ENCODE measurements at regions not wholly inside any gene's neighbourhood (a gene's known extent, or its start where the extent isn't known, plus 50 kb on each side); places are given as distances from the start of the nearest gene placed in this dataset.

DNA sequence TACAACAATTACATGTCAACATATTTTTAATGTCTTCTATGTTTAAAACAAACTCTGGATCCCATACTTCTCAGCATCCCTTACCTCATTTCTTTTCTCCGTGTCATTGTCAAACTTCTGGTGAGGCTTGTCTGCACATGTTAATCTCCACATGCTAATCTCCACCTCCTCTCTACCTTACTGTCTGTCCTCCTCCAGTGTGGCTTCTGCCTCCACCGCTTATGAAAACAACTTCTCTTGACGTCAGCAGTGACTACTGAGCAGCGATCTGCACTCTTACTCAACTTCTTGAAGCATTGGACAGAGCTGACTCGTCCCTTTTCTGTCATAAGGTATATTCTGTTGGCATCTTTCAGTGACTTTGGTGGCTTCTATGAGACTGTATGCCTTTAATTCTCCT is 338.2 kb upstream of the THRB start (continued):
- TF ChIP-seq ZNF114 (CRISPR knock-in tag; IDR thresholded peaks at IDR 0.05) (no peak), POLR2AphosphoS5 (IDR thresholded peaks at IDR 0.05; ENCODE audit: low read depth) (no peak)
- TF ChIP-seq, protein P1, sequence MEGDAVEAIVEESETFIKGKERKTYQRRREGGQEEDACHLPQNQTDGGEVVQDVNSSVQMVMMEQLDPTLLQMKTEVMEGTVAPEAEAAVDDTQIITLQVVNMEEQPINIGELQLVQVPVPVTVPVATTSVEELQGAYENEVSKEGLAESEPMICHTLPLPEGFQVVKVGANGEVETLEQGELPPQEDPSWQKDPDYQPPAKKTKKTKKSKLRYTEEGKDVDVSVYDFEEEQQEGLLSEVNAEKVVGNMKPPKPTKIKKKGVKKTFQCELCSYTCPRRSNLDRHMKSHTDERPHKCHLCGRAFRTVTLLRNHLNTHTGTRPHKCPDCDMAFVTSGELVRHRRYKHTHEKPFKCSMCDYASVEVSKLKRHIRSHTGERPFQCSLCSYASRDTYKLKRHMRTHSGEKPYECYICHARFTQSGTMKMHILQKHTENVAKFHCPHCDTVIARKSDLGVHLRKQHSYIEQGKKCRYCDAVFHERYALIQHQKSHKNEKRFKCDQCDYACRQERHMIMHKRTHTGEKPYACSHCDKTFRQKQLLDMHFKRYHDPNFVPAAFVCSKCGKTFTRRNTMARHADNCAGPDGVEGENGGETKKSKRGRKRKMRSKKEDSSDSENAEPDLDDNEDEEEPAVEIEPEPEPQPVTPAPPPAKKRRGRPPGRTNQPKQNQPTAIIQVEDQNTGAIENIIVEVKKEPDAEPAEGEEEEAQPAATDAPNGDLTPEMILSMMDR (conservative IDR thresholded peaks at IDR 0.05; ENCODE audit: low read depth in 2 of 2): no peak

DNA sequence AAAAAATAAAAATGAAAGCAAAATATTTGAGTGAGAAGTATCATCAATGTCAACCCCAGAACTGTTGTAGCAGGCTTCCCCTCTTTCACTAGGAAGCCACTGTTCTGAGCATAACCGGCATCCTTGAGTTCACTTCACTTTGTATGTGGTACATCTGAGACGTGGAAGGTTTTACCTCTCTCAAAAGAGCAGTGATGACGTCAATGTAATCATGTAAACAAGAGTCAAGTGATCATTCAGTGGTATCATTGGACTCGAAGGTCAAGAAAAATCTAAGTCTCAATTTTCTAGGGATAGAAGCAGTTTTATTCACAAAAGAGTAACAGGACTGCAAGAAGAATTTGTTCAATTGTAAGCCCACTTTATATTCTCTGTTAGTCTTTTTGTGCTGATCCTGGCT is 339.8 kb upstream of the THRB start:
- H3K36me3 Mint-ChIP-seq (ENCODE audit: low read depth): no peaks in the 10 kb centered on the region
- H3K4me1 Mint-ChIP-seq: peaks cover 10% of the 10 kb centered on the region
- TF ChIP-seq, protein P1 (conservative IDR thresholded peaks at IDR 0.05; ENCODE audit: low read depth in 2 of 2): no peak
- TF ChIP-seq POLR2AphosphoS5 (IDR thresholded peaks at IDR 0.05; ENCODE audit: low read depth) (no peak), ZNF114 (CRISPR knock-in tag; IDR thresholded peaks at IDR 0.05) (no peak), ZNF331 (CRISPR knock-in tag; IDR thresholded peaks at IDR 0.05; ENCODE audit: low read depth) (no peak), EZH2 (IDR thresholded peaks at IDR 0.05; ENCODE audit: low read depth, unreplicated experiment) (no peak), NANOG (IDR thresholded peaks at IDR 0.05; ENCODE audit: borderline replicate concordance) (no peak), CREB1 (CRISPR knock-in tag; IDR thresholded peaks at IDR 0.05; ENCODE audit: low read depth) (no peak)
- TF ChIP-seq, protein P2, sequence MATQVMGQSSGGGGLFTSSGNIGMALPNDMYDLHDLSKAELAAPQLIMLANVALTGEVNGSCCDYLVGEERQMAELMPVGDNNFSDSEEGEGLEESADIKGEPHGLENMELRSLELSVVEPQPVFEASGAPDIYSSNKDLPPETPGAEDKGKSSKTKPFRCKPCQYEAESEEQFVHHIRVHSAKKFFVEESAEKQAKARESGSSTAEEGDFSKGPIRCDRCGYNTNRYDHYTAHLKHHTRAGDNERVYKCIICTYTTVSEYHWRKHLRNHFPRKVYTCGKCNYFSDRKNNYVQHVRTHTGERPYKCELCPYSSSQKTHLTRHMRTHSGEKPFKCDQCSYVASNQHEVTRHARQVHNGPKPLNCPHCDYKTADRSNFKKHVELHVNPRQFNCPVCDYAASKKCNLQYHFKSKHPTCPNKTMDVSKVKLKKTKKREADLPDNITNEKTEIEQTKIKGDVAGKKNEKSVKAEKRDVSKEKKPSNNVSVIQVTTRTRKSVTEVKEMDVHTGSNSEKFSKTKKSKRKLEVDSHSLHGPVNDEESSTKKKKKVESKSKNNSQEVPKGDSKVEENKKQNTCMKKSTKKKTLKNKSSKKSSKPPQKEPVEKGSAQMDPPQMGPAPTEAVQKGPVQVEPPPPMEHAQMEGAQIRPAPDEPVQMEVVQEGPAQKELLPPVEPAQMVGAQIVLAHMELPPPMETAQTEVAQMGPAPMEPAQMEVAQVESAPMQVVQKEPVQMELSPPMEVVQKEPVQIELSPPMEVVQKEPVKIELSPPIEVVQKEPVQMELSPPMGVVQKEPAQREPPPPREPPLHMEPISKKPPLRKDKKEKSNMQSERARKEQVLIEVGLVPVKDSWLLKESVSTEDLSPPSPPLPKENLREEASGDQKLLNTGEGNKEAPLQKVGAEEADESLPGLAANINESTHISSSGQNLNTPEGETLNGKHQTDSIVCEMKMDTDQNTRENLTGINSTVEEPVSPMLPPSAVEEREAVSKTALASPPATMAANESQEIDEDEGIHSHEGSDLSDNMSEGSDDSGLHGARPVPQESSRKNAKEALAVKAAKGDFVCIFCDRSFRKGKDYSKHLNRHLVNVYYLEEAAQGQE (IDR thresholded peaks at IDR 0.05; ENCODE audit: unreplicated experiment): no peak
- TF ChIP-seq, protein P3, sequence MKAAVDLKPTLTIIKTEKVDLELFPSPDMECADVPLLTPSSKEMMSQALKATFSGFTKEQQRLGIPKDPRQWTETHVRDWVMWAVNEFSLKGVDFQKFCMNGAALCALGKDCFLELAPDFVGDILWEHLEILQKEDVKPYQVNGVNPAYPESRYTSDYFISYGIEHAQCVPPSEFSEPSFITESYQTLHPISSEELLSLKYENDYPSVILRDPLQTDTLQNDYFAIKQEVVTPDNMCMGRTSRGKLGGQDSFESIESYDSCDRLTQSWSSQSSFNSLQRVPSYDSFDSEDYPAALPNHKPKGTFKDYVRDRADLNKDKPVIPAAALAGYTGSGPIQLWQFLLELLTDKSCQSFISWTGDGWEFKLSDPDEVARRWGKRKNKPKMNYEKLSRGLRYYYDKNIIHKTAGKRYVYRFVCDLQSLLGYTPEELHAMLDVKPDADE (IDR thresholded peaks at IDR 0.05): no peak
- TF ChIP-seq, protein P4, sequence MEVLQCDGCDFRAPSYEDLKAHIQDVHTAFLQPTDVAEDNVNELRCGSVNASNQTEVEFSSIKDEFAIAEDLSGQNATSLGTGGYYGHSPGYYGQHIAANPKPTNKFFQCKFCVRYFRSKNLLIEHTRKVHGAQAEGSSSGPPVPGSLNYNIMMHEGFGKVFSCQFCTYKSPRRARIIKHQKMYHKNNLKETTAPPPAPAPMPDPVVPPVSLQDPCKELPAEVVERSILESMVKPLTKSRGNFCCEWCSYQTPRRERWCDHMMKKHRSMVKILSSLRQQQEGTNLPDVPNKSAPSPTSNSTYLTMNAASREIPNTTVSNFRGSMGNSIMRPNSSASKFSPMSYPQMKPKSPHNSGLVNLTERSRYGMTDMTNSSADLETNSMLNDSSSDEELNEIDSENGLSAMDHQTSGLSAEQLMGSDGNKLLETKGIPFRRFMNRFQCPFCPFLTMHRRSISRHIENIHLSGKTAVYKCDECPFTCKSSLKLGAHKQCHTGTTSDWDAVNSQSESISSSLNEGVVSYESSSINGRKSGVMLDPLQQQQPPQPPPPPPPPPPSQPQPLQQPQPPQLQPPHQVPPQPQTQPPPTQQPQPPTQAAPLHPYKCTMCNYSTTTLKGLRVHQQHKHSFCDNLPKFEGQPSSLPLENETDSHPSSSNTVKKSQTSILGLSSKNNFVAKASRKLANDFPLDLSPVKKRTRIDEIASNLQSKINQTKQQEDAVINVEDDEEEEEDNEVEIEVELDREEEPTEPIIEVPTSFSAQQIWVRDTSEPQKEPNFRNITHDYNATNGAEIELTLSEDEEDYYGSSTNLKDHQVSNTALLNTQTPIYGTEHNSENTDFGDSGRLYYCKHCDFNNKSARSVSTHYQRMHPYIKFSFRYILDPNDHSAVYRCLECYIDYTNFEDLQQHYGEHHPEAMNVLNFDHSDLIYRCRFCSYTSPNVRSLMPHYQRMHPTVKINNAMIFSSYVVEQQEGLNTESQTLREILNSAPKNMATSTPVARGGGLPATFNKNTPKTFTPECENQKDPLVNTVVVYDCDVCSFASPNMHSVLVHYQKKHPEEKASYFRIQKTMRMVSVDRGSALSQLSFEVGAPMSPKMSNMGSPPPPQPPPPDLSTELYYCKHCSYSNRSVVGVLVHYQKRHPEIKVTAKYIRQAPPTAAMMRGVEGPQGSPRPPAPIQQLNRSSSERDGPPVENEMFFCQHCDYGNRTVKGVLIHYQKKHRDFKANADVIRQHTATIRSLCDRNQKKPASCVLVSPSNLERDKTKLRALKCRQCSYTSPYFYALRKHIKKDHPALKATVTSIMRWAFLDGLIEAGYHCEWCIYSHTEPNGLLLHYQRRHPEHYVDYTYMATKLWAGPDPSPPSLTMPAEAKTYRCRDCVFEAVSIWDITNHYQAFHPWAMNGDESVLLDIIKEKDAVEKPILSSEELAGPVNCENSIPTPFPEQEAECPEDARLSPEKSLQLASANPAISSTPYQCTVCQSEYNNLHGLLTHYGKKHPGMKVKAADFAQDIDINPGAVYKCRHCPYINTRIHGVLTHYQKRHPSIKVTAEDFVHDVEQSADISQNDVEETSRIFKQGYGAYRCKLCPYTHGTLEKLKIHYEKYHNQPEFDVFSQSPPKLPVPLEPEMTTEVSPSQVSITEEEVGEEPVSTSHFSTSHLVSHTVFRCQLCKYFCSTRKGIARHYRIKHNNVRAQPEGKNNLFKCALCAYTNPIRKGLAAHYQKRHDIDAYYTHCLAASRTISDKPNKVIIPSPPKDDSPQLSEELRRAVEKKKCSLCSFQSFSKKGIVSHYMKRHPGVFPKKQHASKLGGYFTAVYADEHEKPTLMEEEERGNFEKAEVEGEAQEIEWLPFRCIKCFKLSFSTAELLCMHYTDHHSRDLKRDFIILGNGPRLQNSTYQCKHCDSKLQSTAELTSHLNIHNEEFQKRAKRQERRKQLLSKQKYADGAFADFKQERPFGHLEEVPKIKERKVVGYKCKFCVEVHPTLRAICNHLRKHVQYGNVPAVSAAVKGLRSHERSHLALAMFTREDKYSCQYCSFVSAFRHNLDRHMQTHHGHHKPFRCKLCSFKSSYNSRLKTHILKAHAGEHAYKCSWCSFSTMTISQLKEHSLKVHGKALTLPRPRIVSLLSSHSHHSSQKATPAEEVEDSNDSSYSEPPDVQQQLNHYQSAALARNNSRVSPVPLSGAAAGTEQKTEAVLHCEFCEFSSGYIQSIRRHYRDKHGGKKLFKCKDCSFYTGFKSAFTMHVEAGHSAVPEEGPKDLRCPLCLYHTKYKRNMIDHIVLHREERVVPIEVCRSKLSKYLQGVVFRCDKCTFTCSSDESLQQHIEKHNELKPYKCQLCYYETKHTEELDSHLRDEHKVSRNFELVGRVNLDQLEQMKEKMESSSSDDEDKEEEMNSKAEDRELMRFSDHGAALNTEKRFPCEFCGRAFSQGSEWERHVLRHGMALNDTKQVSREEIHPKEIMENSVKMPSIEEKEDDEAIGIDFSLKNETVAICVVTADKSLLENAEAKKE (CRISPR knock-in tag; IDR thresholded peaks at IDR 0.05): no peak

More for the DNA sequence above, 339.8 kb upstream of the THRB start:
- Histone ChIP-seq H3K36me3 (ENCODE audit: insufficient read depth) (no peaks in the 10 kb centered on the region), H2AFZ (no peak overlapping the region), H3K9me2 (ENCODE audit: insufficient read depth) (no peaks in the 10 kb centered on the region), H3F3A (replicated peaks; ENCODE audit: low read depth) (no peaks in the 10 kb centered on the region), H3K4me3 (no peak overlapping the region), H4K20me1 (replicated peaks; ENCODE audit: insufficient read depth) (no peaks in the 10 kb centered on the region; the same call in 1 of the 2 replicates), H3K27me3 (ENCODE audit: insufficient read depth) (peaks cover 34% of the 10 kb centered on the region), H3K4me2 (no peak overlapping the region), H3K27ac (ENCODE audit: low read depth) (no peak overlapping the region), H3K79me2 (replicated peaks; ENCODE audit: insufficient read depth) (no peaks in the 10 kb centered on the region), H3K4me1 (ENCODE audit: insufficient read depth) (peaks cover 7% of the 10 kb centered on the region)
- ATAC-seq (no peak), DNase-seq (ENCODE audit: low spot score) (no peak)
- Mint-ChIP-seq H3K27ac (no peak overlapping the region), H3K9me3 (no peaks in the 10 kb centered on the region; the same call in 2 of the 3 replicates), H3K27me3 (ENCODE audit: insufficient read depth, low read depth, poor library complexity) (peaks cover 26% of the 10 kb centered on the region), H3K4me3 (no peak overlapping the region)
